ENCODE measurements at regions not wholly inside any gene's neighbourhood (a gene's known extent, or its start where the extent isn't known, plus 50 kb on each side); places are given as distances from the start of the nearest gene placed in this dataset.

DNA sequence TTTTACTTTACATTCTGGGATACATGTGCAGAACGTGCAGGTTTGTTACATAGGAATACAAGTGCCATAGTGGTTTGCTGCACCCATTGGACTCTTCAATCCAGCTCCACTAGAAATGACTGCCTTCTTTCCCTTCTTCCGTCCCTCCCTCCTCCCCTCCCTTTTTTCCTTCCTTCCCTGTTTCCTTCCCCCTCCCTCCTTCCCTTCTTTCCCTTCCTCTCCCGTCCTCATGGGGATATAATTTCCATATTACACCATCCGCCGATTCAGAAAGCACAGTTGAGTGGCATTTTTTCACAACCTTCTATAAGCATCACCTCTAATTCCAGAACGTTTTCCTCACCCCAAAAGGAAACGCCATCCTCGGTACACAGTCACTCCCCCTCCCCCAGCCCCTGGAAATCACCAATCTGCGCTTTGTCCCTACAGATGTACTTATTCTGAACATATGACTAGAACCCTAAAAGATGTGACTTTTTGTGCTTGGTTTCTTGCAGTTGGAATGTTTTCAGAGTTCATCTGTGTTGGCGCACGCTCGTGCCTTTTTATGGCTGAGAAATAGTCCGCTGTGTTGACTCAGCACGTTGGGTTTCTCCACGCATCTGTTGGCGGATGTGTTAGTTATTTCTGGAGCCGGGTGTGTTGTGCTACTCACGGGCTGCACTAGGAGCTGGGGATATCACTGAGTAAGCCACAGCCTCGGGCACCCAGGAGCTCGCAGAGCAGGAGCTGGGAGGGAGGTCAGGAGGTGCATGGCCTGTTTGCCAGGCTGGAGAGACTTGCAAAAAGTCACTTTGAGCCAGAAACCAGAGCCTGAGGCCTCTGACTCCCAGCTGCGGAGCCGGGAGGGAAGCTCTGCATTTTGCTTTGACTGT is 336.4 kb downstream of the SEC14L1 start:
- H3K9me2 ChIP-seq (replicated peaks; ENCODE audit: insufficient read depth, low read length) = no peaks in the 10 kb centered on the region
- no peaks in the 10 kb centered on the region; the same call in 1 of the 2 replicates for H4K20me1 ChIP-seq (ENCODE audit: low read depth, low read length)
- H3K4me2 ChIP-seq (ENCODE audit: low read depth, low read length, poor library complexity, severe bottlenecking) = no peak overlapping the region
- H3K9ac ChIP-seq (ENCODE audit: low read length) = no peak overlapping the region
- no peaks in the 10 kb centered on the region for H3K27me3 ChIP-seq (ENCODE audit: low read length)
- no peak overlapping the region for H3K4me3 ChIP-seq (ENCODE audit: insufficient read depth, low read length, poor library complexity, severe bottlenecking)
- H3K79me2 ChIP-seq (ENCODE audit: insufficient read depth, low read length) = peaks cover 100% of the 10 kb centered on the region
- H2AFZ ChIP-seq (ENCODE audit: low read depth, low read length, severe bottlenecking) = no peak overlapping the region
- peaks cover 5% of the 10 kb centered on the region; the same call in 1 of the 2 replicates for H3K36me3 ChIP-seq (ENCODE audit: low read length)
- TF ChIP-seq EZH2phosphoT487 (conservative IDR thresholded peaks at IDR 0.05; ENCODE audit: low read length) (no peak), CTCF (IDR thresholded peaks at IDR 0.05; ENCODE audit: insufficient read depth, low read length, poor library complexity, severe bottlenecking) (no peak)
- no peak overlapping the region for H3K27ac ChIP-seq (ENCODE audit: low read depth, low read length)
- no peaks in the 10 kb centered on the region for H3K9me3 ChIP-seq (ENCODE audit: insufficient read depth, low read length)
- peaks cover 14% of the 10 kb centered on the region for H3F3A ChIP-seq (ENCODE audit: insufficient read depth)

- Histone ChIP-seq H3K9me3 (ENCODE audit: insufficient read depth, low read length) (no peaks in the 10 kb centered on the region), H3K27me3 (ENCODE audit: low read length) (no peaks in the 10 kb centered on the region), H3K9me2 (replicated peaks; ENCODE audit: insufficient read depth, low read length) (no peaks in the 10 kb centered on the region), H3K4me2 (ENCODE audit: low read depth, low read length, poor library complexity, severe bottlenecking) (no peak overlapping the region), H3K36me3 (ENCODE audit: low read length) (peaks cover 7% of the 10 kb centered on the region; the same call in 1 of the 2 replicates), H3K4me3 (ENCODE audit: insufficient read depth, low read length, poor library complexity, severe bottlenecking) (no peak overlapping the region), H3F3A (ENCODE audit: insufficient read depth) (peaks cover 6% of the 10 kb centered on the region; the same call in 1 of the 2 replicates), H3K27ac (ENCODE audit: low read depth, low read length) (no peak overlapping the region), H4K20me1 (ENCODE audit: low read depth, low read length) (no peaks in the 10 kb centered on the region; the same call in 1 of the 2 replicates), H3K79me2 (ENCODE audit: insufficient read depth, low read length) (peaks cover 100% of the 10 kb centered on the region), H2AFZ (ENCODE audit: low read depth, low read length, severe bottlenecking) (no peak overlapping the region), H3K9ac (ENCODE audit: low read length) (no peak overlapping the region)
- TF ChIP-seq CTCF (IDR thresholded peaks at IDR 0.05; ENCODE audit: insufficient read depth, low read length, poor library complexity, severe bottlenecking) = no peak
- no peak for TF ChIP-seq EZH2phosphoT487 (conservative IDR thresholded peaks at IDR 0.05; ENCODE audit: low read length)
Measured at GRCh38 chr17:77478281-77478680, 337.5 kb downstream of the SEC14L1 start.

GRCh38 chr17:77478899-77479298 is 338.1 kb downstream of the SEC14L1 start:
- Histone ChIP-seq H3F3A (ENCODE audit: insufficient read depth) (0 out of 2 replicates have a peak, but pooled peaks cover under 1% of the 10 kb centered on the region), H2AFZ (ENCODE audit: low read depth, low read length, severe bottlenecking) (no peak overlapping the region), H3K4me3 (ENCODE audit: insufficient read depth, low read length, poor library complexity, severe bottlenecking) (no peak overlapping the region), H3K9me3 (ENCODE audit: insufficient read depth, low read length) (no peaks in the 10 kb centered on the region), H3K79me2 (ENCODE audit: insufficient read depth, low read length) (peaks cover 100% of the 10 kb centered on the region), H3K9me2 (replicated peaks; ENCODE audit: insufficient read depth, low read length) (no peaks in the 10 kb centered on the region), H4K20me1 (ENCODE audit: low read depth, low read length) (no peaks in the 10 kb centered on the region; the same call in 1 of the 2 replicates), H3K4me2 (ENCODE audit: low read depth, low read length, poor library complexity, severe bottlenecking) (no peak overlapping the region), H3K9ac (ENCODE audit: low read length) (no peak overlapping the region), H3K36me3 (ENCODE audit: low read length) (peaks cover 7% of the 10 kb centered on the region), H3K27ac (ENCODE audit: low read depth, low read length) (no peak overlapping the region), H3K27me3 (ENCODE audit: low read length) (no peaks in the 10 kb centered on the region)
- TF ChIP-seq EZH2phosphoT487 (conservative IDR thresholded peaks at IDR 0.05; ENCODE audit: low read length) (no peak), CTCF (IDR thresholded peaks at IDR 0.05; ENCODE audit: insufficient read depth, low read length, poor library complexity, severe bottlenecking) (no peak)
